Activated CD4-positive, alpha-beta T cell treated with anti-CD3 and anti-CD28 coated beads, Interleukin-2, amount 50 U/mL, for 48 hours (primary cell): ENCODE measurements at regions not wholly inside any gene's neighbourhood (a gene's known extent, or its start where the extent isn't known, plus 50 kb on each side); places are given as distances from the start of the nearest gene placed in this dataset.

Experiments
- DNase-seq, 2 experiments: peaks; one replicate each; pipeline ENCODE4 v3.0.0-alpha.2; 2020

DNA sequence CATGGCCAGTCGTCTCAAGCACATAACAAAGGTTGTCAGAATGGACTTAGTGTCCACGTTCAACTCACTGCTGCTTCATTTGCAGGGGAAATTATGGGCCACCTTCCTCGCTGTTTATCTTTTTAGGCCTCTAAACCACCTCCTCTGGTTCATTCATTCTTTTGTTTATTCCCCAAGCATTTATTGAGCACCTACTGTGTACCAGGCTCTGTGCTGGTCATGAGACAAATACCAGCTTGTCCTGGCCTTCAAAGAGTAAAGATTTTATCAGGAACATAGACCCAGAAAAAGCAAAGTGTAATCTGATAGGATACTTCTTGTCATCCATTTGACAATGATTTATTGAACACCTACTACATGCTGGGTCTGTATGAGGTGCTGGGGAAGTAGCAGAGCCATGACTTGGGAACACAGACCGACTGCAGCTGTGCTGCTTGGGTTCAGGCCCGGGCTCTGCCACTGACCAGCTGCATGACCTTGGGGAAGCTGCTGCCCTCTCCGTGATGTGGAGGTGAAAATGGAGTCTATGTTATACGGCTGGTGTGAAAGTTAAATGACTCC is 63.4 kb upstream of the SLC6A6 start:
- DNase-seq, result no peak

DNA sequence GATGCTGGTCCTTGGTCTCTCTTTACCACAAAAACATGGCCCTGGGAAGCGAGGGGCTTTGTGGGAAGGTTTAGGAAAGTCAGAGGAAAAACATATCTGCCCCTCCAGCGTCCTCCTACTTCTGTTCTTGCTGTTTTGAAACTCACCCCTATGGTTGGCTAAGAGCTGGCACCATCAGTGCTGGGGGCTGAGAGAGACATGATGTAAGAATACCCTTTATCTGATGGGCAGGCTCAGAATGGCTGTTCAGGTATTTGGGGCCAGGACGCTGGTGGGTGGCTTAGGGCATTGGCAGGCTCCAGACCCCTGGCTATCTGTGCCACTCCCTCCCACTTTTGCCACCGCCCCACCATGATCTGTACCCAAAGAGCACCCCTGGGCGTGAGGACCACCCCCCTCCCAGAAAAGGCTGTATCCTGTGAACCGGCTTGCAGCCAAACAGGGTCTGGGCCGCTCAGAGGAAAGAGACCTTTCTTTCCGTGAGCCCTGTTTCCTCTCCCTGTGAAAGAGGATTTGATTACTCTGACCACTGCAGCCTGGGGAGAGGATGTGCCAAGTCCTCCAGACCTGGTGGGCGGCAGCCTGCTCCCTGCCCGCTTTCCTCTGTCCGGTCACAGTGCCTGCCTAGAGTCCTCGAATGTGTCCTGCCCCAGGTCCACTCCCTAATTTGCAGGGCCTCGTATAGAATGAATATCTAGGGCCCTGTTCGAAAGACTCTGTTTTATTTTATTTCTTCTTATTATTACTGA is 61.3 kb upstream of the SLC6A6 start:
- no peak for DNase-seq

GRCh38 chr3:14343338-14344112 is 58.9 kb upstream of the SLC6A6 start:
- no peak for DNase-seq

- no peak for DNase-seq
These were observed 58.1 kb upstream of the SLC6A6 start for GRCh38 chr3:14344351-14344750.

GRCh38 chr3:14345496-14346150 is 56.8 kb upstream of the SLC6A6 start:
- DNase-seq, result no peak

DNA sequence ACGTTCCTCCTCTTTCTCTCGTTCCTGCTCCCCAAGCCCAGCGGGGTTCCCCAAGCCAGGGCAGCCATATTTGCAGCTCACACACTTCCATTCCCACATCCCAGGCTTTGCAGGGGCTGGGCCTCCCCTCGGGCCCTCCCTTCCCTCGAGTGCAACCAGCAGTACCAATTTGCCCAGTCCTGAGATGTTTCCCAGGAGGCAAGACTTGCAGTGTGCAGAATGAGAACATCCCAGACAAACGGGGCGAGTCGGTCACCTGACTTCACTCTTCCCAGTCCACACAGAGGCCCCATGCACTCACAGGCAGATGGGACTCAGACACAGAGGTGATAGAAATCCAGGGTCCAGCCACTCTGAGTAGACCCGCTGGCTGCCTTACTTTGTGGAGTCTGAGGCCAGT is 56.2 kb upstream of the SLC6A6 start:
- DNase-seq, result no peak

- DNase-seq, result no peak
These were observed 55.8 kb upstream of the SLC6A6 start for GRCh38 chr3:14346642-14347041.

DNA sequence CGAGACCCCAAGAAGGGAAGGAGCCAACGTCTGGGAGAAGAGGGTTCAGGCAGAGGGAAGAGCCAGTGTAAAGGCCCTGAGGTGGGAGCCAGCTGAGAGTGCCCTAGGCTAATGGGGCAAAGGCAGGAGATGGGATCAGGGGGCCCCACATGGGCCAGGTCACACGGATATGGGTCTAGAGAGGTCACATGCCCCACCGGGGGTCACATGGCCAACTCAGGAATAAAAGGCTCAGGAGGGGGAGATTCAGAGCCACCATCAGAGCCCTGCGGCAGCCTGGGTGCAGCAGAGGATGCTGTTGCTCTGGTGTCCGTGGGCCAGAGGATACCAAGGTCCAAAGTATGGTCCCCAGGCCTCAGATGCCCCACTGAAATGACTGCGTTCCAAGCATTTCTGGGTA is 55.3 kb upstream of the SLC6A6 start:
- no peak for DNase-seq

DNA sequence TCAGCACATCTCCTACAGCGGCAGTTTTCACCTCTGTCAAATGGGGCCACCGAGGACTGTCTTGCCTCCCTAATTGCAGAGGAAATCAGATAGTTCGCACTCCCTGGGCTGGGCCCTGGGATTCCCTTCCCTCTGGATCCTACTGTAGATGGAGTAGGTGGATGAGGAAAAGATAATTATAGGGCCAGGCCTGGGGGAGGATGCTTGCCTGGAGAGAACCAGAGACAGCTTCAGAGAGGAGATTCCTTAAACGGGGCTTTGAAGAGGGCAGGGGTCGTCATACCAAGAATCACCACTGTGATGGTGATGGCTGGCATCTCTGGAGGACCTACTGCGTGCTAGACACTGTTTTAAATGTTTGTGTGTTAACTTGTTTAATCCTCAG is 50.8 kb upstream of the SLC6A6 start:
- DNase-seq, result no peak

DNA sequence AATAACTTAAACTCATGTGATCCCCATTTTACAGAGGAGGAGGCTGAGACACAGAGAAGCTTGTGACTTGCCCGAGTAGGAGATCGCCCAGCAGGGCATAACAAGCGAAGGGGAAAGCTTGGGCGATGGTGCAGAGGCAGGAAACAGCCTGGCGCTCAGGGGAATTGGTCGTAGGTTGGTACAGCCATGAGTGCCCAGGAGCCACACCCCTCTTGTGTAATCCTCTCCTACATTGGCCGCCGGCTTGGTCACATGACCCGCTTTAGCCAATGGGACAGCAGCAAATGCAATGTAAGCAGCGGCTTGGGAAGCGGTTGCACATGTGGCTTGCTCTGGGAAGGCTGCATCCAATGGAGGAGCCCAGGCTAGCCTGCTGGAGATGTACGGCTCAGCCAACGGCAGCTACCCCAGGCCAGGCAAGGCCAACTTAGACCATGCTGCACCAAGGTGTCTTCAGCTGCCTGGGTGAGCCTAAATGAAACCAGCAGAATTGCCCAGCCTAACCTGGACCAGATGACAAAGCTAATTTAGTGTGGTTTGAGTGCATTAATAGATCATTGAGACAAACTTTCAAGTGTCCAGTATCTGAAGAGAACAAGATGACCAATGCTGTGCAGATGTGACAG is 50.3 kb upstream of the SLC6A6 start:
- DNase-seq, result peak; percentile 16 to 22
